Stimulated activated naive B cell treated with anti-CD40 and anti-IgM and Interleukin-4, amounts not matched to agents 10 μg/mL and 1 μg/mL and 100 μg/mL, for 72 hours (primary cell): ENCODE measurements at regions not wholly inside any gene's neighbourhood (a gene's known extent, or its start where the extent isn't known, plus 50 kb on each side); places are given as distances from the start of the nearest gene placed in this dataset.

ENCODE experiments used
- ATAC-seq, 2 donors: fragments of 150-1000 bp; cut with Tn5 transposase; replicated peaks; 2 replicates each; pipeline ENCODE4 v1.10.0; 2021; ENCODE audit warnings: moderate library complexity in 1 of 2
- DNase-seq: peaks from one replicate; pipeline ENCODE4 v3.0.0; 2021
- H3K27ac Mint-ChIP-seq: one replicate; pipeline ENCODE4 v1.8.0; 2022; ENCODE audit warnings: mild to moderate bottlenecking, mixed read lengths
- H3K27me3 Mint-ChIP-seq, 2 donors: one replicate each; pipeline ENCODE4 v1.8.0; 2022; ENCODE audit warnings: mixed read lengths in 2 of 2
- H3K36me3 Mint-ChIP-seq, 2 donors: one replicate each; pipeline ENCODE4 v1.8.0; 2022; ENCODE audit warnings: mixed read lengths in 2 of 2, mild to moderate bottlenecking in 1 of 2
- H3K4me1 Mint-ChIP-seq, 2 donors: one replicate each; pipeline ENCODE4 v1.8.0; 2022; ENCODE audit warnings: mixed read lengths in 2 of 2, mild to moderate bottlenecking in 1 of 2
- H3K4me3 Mint-ChIP-seq, 2 donors: one replicate each; pipeline ENCODE4 v1.8.0; 2022; ENCODE audit warnings: mild to moderate bottlenecking in 2 of 2, mixed read lengths in 2 of 2, moderate library complexity in 1 of 2
- H3K9me3 Mint-ChIP-seq, 2 donors: one replicate each; pipeline ENCODE4 v1.8.0; 2022; ENCODE audit warnings: mixed read lengths in 2 of 2, mild to moderate bottlenecking in 1 of 2

DNA sequence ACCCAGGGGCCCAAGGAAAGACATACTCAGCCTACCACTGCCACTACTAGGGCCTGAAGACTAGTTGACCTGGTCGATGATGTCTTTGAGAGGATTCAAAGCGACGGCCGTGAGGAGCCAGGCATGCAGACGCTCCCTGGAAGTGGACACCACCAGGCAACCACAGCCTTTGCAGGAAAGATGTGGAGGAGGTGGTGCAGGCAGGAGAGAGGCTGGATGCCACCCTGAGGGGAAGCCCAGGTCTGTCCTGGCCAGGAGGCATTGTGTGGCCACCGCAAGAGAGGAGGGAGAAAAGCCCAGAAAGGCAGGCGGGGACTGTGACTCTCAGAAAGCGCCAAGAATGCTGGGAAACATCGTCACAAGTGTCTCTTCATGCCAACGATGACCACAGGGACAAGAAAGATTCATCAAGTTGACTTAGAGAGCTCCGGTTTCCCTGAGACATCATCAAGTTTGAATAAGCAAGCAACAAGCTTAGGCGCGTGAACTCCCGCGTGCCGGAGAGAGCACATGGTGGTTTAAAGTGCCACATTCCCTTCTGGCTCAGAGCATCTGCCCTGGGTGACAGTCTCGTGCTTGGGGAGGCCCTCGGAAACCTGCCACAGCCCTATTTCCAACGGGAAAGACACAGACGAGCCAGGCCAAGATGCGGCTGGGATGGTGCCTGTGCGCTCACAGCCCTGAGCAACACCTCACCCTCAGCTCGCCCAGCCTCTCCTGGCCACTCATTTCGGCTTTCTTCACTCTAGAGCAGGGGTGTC lies 464.5 kb upstream of the SALL3 start:
- Mint-ChIP-seq H3K36me3 (no peaks in the 10 kb centered on the region), H3K27me3 (no peaks in the 10 kb centered on the region), H3K9me3 (peaks cover 0 to 9% of the 10 kb centered on the region in 2 donors), H3K4me1 (no peaks in the 10 kb centered on the region), H3K27ac (no peak overlapping the region), H3K4me3 (no peak overlapping the region)
- no peak for DNase-seq
- no peak for ATAC-seq

DNA sequence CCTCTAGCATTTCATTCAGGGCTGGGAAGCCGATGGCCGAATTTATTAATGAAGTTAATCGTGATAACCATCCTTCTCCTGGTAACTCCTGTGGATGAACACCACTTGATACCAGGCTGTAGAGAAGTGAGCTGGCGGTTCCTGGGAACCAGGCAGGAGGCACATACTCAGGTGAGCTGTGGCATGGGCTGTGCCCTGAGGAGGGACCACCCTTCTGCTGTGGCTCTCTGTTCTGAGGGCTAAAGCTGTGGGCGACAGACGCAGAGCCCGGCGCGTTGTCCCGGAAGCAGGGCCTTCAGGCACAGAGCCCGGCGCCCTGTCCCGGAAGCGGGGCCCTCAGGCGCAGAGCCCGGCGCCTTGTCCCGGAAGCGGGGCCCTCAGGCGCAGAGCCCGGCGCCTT lies 462.3 kb upstream of the SALL3 start:
- H3K4me1 Mint-ChIP-seq: no peaks in the 10 kb centered on the region
- peaks cover 0 to 9% of the 10 kb centered on the region in 2 donors for H3K9me3 Mint-ChIP-seq
- H3K27ac Mint-ChIP-seq: no peak overlapping the region
- no peak for ATAC-seq
- no peak overlapping the region for H3K4me3 Mint-ChIP-seq
- no peaks in the 10 kb centered on the region for H3K27me3 Mint-ChIP-seq
- no peaks in the 10 kb centered on the region for H3K36me3 Mint-ChIP-seq
- DNase-seq: no peak

DNA sequence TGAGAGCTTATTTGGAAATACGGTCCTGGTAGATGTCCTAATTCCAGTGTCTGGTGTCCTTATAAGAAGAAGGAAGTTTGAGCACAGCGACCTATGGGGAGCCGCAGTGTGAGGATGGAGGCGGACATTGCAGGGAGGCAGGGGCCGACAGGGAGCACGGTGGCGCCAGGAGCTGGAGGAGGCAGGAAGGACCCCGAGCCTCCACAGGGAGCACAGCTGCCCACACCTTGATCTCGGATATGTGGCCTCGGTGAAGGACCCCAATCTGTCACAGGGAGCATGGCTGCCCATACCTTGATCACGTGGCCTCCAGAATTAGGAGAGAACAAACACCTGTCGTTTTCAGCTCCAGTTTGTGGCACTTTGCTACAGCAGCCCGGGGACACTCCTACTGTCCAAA lies 461.6 kb upstream of the SALL3 start:
- ATAC-seq (no peak), DNase-seq (no peak)
- no peaks in the 10 kb centered on the region for H3K4me1 Mint-ChIP-seq
- H3K4me3 Mint-ChIP-seq: no peak overlapping the region
- no peak overlapping the region for H3K27ac Mint-ChIP-seq
- H3K27me3 Mint-ChIP-seq: no peaks in the 10 kb centered on the region
- H3K9me3 Mint-ChIP-seq: peaks cover 0 to 9% of the 10 kb centered on the region in 2 donors
- H3K36me3 Mint-ChIP-seq: no peaks in the 10 kb centered on the region

DNA sequence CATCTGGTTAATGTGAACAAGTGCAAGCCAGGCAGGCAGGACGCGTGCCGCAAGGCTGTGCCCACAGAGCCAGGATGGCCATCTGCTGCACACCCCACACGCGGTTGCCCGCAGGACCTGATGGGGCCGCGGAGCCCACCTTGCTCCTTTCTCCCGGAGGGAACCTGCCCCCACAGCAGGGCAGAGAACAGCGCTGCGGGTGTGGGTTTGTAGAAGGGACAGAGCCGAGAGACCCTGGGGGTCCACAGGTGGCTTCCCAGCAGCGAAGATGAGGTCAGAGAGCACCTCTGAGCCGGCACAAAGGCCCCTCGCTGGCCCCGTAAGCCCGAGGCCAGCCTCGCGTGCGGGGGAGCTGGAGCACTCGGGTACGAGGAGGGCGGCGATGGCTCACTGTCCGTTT lies 460.8 kb upstream of the SALL3 start:
- no peaks in the 10 kb centered on the region for H3K27me3 Mint-ChIP-seq
- peaks cover 0 to 9% of the 10 kb centered on the region in 2 donors for H3K9me3 Mint-ChIP-seq
- ATAC-seq (no peak), DNase-seq (no peak)
- no peak overlapping the region for H3K4me3 Mint-ChIP-seq
- H3K4me1 Mint-ChIP-seq: no peaks in the 10 kb centered on the region
- no peaks in the 10 kb centered on the region for H3K36me3 Mint-ChIP-seq
- H3K27ac Mint-ChIP-seq: no peak overlapping the region

DNA sequence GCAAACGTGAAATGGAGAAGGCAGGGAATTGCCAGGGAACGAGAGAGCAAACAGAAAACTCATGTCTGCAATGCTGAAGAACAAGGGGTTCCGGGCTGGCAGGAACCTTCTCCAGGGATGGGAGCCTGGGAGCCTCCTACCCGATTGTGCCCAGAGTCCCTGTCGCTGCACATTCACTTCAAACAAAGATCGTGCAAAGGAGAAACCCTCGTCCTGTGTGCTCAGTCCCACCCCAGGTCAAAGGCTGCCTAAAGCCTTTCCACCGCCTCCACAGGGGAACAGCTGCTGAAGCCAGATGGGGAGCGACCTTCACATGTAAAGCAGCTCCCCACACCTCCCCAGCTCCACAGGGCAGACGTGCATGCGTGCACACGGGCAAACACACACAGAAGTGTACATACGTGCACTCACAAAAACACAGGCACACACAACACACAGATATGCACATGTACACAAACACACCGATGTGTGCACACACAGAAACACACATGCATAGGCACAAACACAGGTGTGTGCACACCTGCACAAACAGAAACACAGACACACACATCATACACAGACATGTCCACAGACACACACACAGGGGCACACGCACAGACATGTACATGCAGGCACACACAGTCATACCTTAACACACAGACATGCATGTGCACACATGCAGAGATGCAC lies 460.1 kb upstream of the SALL3 start:
- H3K27ac Mint-ChIP-seq: no peak overlapping the region
- no peaks in the 10 kb centered on the region for H3K4me1 Mint-ChIP-seq
- no peaks in the 10 kb centered on the region for H3K36me3 Mint-ChIP-seq
- H3K9me3 Mint-ChIP-seq: peaks cover 2 to 15% of the 10 kb centered on the region in 2 donors
- DNase-seq: no peak
- peaks cover 0 to 5% of the 10 kb centered on the region in 2 donors for H3K27me3 Mint-ChIP-seq
- ATAC-seq: no peak
- no peak overlapping the region for H3K4me3 Mint-ChIP-seq

DNA sequence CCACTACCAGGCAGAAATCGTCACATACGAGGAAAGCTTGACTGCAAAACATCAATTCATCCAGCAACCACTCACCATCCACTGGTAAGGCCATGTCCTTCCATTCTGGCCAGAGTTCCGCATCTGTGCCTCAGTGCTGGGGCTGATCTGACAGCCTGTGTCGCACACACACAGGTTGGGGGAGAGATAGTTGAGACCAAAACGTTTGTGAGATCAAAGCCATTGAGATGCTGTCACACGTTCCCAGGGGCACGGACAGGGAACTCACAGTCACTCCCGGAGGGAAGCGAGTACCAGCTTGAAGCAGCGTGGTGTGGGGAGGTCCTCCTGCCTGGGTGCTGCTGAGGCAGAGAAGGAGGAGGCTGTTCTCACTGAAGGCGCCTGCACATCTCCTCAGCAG lies 458.5 kb upstream of the SALL3 start:
- Mint-ChIP-seq H3K27ac (no peak overlapping the region), H3K36me3 (no peaks in the 10 kb centered on the region), H3K4me3 (no peak overlapping the region), H3K4me1 (no peaks in the 10 kb centered on the region), H3K27me3 (peaks cover 0 to 5% of the 10 kb centered on the region in 2 donors), H3K9me3 (peaks cover 2 to 15% of the 10 kb centered on the region in 2 donors)
- ATAC-seq (no peak), DNase-seq (no peak)

DNA sequence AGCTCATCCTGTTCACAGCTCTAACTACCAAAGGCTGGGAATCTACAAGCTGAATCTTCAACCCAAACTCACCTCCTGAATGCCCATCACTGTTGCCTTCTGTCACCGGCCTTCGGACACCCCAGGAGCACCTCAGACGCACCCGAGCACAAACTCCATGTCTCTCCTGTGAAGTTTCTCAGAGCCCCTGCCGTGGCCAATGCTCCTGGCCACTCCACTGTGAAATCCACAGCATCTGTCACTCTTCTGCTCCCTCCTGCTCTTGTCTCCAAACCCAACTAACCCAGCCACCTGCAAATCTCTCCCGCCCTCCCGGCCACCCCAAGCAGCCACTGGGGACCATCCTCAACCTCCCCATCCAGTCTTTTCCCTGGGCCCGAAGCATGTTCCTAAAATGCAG lies 457.9 kb upstream of the SALL3 start:
- Mint-ChIP-seq H3K27ac (no peak overlapping the region), H3K36me3 (no peaks in the 10 kb centered on the region), H3K9me3 (peaks cover 2 to 15% of the 10 kb centered on the region in 2 donors), H3K4me3 (no peak overlapping the region), H3K27me3 (peaks cover 0 to 5% of the 10 kb centered on the region in 2 donors), H3K4me1 (no peaks in the 10 kb centered on the region)
- DNase-seq (no peak), ATAC-seq (no peak)

DNA sequence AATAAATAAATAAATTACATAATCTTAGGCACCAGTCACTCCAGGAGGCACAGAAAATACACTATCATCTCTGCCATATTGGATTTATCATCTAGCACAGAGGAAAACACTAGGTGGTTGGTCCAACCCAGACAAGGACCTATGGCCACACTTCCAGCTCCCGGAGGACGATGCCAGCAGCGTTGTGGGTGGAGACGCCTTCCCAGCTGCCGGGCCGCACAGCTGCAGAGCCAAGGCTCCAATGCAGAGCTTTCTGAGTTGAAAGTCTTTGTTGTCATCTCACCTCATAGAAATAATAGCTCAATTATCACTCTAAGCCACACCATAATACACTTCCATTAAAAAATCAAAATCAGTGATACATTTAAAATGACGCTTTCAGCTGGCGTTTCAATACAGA lies 457.1 kb upstream of the SALL3 start:
- peaks cover 2 to 15% of the 10 kb centered on the region in 2 donors for H3K9me3 Mint-ChIP-seq
- DNase-seq (no peak), ATAC-seq (no peak)
- H3K36me3 Mint-ChIP-seq: no peaks in the 10 kb centered on the region
- no peaks in the 10 kb centered on the region for H3K4me1 Mint-ChIP-seq
- H3K4me3 Mint-ChIP-seq: no peak overlapping the region
- peaks cover 0 to 5% of the 10 kb centered on the region in 2 donors for H3K27me3 Mint-ChIP-seq
- no peak overlapping the region for H3K27ac Mint-ChIP-seq

DNA sequence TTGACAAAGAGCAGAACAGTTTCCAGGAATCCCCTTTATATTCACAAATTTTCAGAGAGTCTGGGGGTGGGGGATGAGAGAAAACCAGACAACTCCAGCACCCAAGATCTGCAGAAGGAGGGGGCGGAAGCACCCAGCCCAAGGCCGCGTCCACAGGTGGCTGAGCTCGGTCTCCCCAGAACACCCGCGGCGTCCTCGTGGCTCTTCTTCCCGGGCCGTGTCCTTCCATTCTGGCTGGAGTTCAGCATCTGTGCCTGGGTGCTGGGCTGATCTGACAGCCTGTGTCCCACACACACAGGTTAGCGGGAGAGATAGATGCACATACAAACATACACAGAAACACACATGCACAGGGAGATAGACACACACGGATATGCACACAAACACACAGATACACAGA lies 455.8 kb upstream of the SALL3 start:
- ATAC-seq: no peak
- no peak overlapping the region for H3K27ac Mint-ChIP-seq
- H3K36me3 Mint-ChIP-seq: no peaks in the 10 kb centered on the region
- DNase-seq: no peak
- peaks cover 0 to 5% of the 10 kb centered on the region in 2 donors for H3K27me3 Mint-ChIP-seq
- H3K9me3 Mint-ChIP-seq: peaks cover 2 to 15% of the 10 kb centered on the region in 2 donors
- H3K4me3 Mint-ChIP-seq: no peak overlapping the region
- no peaks in the 10 kb centered on the region for H3K4me1 Mint-ChIP-seq

DNA sequence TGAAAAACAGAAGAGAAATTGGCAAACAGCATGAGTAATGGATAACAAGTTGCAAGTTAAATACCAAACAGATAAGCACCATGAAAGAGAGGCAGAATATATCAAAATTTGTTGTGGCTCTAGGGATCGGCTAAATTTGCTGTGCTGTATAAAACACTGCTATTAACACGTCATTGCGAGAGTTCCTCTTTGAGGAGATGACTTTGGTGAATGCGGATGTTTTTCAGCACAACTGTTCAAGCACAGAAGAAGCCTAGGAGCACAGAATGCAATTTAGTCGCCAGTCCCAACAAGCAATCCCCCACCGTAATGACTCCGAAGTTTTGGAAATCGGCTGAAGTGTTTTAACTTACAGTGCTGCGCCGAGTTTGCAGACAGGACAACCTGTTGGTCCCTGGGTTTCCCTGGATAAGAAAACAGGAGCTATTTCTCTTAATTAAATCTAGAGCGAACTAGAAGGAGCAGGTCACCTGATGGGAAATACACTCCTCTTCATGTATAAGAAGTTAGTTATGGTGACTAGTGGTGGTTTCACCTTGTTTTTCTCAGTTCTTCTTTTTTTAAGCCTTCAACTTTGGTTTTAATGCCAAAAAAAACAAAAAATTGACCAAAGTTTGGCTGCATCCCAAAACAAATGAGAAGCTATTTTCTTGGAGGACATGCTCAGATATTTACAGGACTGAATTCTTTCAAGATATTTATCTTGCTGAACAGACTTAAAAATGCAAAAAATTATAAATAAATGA lies 454.1 kb upstream of the SALL3 start:
- Mint-ChIP-seq H3K9me3 (peaks cover 2 to 6% of the 10 kb centered on the region in 2 donors), H3K27me3 (peaks cover 0 to 5% of the 10 kb centered on the region in 2 donors), H3K4me3 (no peak overlapping the region), H3K27ac (no peak overlapping the region), H3K4me1 (no peaks in the 10 kb centered on the region), H3K36me3 (no peaks in the 10 kb centered on the region)
- ATAC-seq: peak; percentile 36 to 60
- no peak for DNase-seq

DNA sequence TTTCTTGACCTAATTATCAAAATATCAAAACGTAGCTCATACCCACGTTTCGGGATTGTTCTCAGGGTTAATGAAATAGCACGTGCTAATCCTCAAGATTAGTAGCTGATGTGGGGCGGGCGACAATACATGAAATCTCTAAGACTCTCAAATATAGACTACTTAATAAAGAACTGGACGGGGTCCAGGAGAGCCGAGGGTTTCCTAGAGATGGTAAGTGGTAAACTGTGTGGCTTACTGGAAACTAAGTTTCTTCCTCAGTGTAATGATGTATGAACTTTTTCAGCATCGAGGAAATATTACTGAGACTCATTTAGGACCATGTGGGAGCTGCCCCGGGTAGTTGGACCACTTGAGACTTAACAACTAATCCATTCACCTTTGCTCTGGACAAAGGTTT lies 453.3 kb upstream of the SALL3 start:
- Mint-ChIP-seq H3K36me3 (no peaks in the 10 kb centered on the region), H3K4me1 (no peaks in the 10 kb centered on the region), H3K27me3 (peaks cover 0 to 5% of the 10 kb centered on the region in 2 donors), H3K27ac (no peak overlapping the region), H3K9me3 (peaks cover 2 to 6% of the 10 kb centered on the region in 2 donors), H3K4me3 (no peak overlapping the region)
- ATAC-seq (no peak), DNase-seq (no peak)

DNA sequence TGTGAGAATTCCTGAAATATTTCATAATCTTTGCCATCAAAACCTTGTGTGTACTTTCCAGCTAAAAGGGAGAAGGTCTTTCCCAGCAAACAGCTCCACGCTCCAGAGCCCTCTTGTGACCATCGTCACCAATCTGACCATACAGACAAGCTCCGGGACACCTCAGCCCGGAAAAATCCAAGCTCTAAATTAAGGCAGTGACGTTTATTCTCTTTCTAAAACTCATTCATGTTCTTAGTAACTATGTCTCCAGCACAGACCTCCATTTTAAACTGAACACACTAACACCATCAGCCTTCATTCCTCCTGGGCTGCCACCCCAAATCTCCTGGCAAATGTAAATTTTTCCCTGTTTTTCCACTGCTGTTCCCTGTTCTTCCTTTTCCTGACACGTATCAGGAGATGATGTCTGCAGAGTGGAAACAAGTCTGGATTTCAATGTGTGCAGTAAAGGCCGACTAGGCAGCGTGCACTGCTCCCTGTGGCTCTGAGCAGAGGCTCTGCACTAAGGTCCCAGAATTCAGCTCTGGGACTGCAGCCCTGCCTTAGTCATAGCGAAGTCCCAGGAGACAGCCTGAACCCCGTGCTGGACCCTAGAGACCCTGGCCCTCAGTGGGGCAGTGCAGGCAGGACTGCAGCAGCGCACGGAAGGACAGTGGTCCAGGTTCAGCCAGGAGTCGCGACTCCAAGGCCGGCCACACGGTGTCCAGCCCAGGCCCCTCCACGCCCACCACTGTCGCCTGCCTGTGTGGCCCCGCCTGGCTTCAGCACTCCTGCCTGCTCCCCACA lies 452.5 kb upstream of the SALL3 start:
- Mint-ChIP-seq H3K27ac (no peak overlapping the region), H3K9me3 (peaks cover 2 to 6% of the 10 kb centered on the region in 2 donors), H3K27me3 (peaks cover 0 to 5% of the 10 kb centered on the region in 2 donors), H3K36me3 (no peaks in the 10 kb centered on the region), H3K4me3 (no peak overlapping the region), H3K4me1 (no peaks in the 10 kb centered on the region)
- ATAC-seq: no peak
- DNase-seq: no peak

DNA sequence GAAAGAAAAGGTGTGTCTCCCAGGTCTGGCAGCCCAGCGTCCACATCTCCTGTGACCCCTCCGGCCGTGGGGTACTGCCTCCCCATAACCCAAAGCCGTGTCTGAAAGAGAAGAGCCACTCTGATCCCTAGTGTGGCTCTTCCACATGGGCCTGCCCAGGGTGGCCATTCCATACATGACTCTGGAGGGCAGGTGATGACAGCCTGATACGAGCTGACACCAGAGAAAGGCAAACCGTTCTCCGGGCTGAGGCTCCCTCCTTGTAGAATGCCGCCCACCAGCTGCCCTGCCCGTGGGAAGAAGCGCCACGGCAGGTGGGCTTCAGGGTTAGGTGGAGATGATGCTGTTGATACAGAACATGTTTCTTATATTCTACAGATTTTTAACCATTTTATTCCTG lies 451.6 kb upstream of the SALL3 start:
- H3K4me3 Mint-ChIP-seq: no peak overlapping the region
- DNase-seq: no peak
- no peak for ATAC-seq

More for the DNA sequence above, 451.6 kb upstream of the SALL3 start:
- Mint-ChIP-seq H3K27me3 (peaks cover 0 to 5% of the 10 kb centered on the region in 2 donors), H3K27ac (no peak overlapping the region), H3K36me3 (no peaks in the 10 kb centered on the region), H3K4me1 (no peaks in the 10 kb centered on the region), H3K9me3 (peaks cover 2 to 6% of the 10 kb centered on the region in 2 donors)
